ENCODE measurements at regions not wholly inside any gene's neighbourhood (a gene's known extent, or its start where the extent isn't known, plus 50 kb on each side); places are given as distances from the start of the nearest gene placed in this dataset.
"Not testable (repeated sequence)": the region's sequence is repeated elsewhere in the genome, so short reads cannot be mapped to it uniquely, and the experiment has no call there.

GRCh38 chr2:82992968-82993367, 1466.1 kb downstream of the SUCLG1 start:
- no peak for DNase-seq
- no peak for TF ChIP-seq GATA1 (IDR thresholded peaks at IDR 0.05; ENCODE audit: low read depth, low read length)
- TF ChIP-seq POLR2A (IDR thresholded peaks at IDR 0.05; ENCODE audit: low read length): no peak

DNA sequence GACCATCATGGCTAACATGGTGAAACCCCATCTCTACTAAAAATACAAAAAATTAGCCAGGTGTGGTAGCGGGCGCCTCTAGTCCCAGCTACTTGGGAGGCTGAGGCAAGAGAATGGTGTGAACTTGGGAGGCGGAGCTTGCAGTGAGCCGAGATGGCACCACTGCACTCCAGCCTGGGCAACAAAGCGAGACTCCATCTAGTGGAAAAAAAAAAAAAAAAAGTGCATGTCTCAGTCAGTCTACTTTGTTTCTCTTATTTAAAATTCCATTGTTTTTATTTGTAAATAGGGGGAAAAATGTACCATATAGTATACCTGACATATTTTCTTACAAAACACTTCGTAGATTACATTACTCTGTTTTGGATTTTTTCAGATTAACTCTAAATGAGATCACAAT, 1471.4 kb downstream of the SUCLG1 start:
- not testable (repeated sequence) for DNase-seq

DNA sequence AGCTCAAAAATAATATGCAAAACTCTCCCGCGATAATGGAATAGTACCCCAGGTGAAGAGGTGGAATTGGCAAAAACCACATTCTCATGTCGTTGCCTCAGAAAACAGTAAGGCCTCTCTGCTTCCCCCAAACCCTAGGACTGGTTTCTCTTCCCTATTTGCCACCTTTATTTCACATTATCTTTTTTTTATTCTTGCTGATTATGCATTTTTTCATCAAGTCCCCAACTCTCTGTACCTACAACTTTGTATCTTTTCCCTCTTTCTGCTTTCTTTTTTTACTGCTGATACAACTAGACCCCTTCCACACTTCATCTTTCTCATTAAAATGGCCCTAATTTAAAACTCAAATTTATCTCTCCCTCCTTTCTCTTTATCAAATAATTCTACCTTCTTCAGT, 1472.2 kb downstream of the SUCLG1 start:
- no peak for TF ChIP-seq POLR2A (IDR thresholded peaks at IDR 0.05; ENCODE audit: low read length)
- no peak for TF ChIP-seq GATA1 (IDR thresholded peaks at IDR 0.05; ENCODE audit: low read depth, low read length)
- DNase-seq: no peak

DNA sequence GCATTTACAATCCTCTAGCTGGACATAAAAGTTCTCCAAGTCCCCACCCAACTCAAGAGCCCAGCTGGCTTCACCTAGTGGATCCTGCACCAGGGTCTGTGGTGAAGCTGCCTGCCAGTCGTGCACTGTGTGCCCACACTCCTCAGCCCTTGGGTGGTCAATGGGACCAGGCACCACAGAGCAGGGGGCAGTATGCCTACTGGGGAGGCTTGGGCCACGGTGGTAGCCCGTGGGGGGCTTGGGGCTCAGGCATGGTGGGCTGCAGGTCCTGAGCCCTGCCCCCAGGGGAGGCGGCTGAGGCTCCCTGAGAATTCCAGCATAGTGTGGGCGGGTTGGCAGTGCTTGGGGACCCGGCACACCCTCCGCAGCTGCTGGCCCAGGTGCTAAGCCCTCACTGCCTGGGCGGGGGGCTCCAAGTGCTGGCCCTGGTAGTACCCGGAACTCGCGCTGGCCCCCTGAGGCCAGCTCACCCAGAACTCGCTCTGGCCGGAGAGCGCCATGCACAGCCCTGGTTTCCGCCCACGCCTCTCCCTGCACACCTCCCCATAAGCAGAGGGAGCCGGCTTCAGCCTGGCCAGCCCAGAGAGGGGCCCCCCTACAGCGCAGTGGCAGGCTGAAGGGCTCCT, 1473.4 kb downstream of the SUCLG1 start:
- no peak for TF ChIP-seq GATA1 (IDR thresholded peaks at IDR 0.05; ENCODE audit: low read depth, low read length)
- TF ChIP-seq POLR2A (IDR thresholded peaks at IDR 0.05; ENCODE audit: low read length): no peak
- DNase-seq: no peak

DNA sequence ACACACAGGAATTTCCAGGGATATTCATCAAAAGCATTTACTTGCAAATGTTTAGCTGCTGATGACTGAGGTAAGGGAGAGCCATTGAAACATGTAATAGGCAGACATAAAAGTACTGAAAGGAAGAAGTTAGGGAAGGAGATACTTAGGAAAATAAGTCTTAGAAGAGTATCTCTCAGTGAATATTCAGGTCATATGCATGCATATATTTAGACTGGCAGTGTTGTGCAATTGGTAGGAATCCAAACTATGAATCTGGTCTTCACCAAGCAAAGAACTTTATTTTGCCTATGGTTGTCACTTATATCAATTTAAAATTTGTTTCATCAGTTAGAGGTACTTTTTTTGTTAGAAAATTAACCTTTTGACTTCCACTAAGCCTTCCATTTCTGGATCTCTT, 1490.7 kb downstream of the SUCLG1 start:
- DNase-seq: no peak
- no peak for TF ChIP-seq POLR2A (IDR thresholded peaks at IDR 0.05; ENCODE audit: low read length)
- TF ChIP-seq GATA1 (IDR thresholded peaks at IDR 0.05; ENCODE audit: low read depth, low read length): no peak

DNA sequence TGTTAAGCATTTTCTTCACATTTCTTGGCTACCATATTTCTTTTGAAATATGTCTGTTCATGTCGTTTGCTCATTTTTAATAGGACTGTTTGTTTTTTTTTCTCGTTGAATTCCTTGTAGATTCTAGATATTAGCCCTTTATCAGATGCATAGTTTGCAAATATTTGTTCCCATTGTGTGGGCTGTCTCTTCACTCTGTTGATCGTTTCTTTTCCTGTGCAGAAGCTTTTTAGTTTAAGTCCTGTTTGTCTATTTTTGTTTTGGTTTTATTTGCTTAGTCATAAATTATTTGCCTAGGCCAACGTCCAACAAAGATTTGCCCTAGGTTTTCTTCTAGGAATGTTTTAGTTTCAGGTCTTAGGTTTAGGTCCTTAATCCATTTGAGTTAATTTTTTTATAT, 1494.7 kb downstream of the SUCLG1 start:
- DNase-seq: no peak
- TF ChIP-seq GATA1 (IDR thresholded peaks at IDR 0.05; ENCODE audit: low read depth, low read length): no peak
- no peak for TF ChIP-seq POLR2A (IDR thresholded peaks at IDR 0.05; ENCODE audit: low read length)

DNA sequence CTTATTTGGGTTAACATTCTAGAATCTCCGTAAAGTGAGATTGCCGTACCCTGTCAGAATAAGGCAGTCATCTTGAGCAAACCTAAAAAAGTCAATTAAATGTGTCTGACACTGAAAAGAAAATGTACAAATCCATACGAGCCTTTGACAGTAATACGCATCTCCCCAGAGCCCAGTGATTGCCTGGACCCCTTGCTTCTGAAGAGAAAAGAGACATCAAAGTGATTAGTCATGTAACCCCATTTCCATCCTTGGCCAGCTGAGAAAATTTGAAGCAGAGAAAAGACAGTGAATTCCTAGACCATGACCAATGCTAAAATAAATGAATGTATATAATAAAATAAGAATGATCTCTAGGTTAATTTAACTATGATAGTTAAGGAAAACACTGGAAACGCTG, 1499.4 kb downstream of the SUCLG1 start:
- no peak for DNase-seq
- no peak for TF ChIP-seq GATA1 (IDR thresholded peaks at IDR 0.05; ENCODE audit: low read depth, low read length)
- no peak for TF ChIP-seq POLR2A (IDR thresholded peaks at IDR 0.05; ENCODE audit: low read length)

DNA sequence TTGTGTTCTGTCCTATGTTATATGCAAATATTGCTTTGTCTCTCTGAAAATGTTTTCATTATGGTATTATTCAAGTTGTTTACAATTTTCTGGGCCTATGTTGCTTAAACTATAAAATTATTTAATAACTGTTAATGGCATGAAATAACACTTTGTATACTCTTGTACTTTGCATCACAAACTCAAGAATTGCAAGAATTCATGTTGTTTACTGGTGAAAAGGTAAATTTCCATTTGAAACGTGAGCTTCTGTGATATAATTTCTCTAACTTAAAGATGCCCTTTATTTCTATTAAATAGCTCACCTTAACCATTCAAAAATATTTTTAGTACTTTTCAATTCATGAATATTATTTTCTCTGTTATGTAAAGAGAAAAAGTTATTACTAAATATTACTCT, 1504.2 kb downstream of the SUCLG1 start:
- DNase-seq: no peak
- TF ChIP-seq GATA1 (IDR thresholded peaks at IDR 0.05; ENCODE audit: low read depth, low read length) (no peak), POLR2A (IDR thresholded peaks at IDR 0.05; ENCODE audit: low read length) (no peak)

DNA sequence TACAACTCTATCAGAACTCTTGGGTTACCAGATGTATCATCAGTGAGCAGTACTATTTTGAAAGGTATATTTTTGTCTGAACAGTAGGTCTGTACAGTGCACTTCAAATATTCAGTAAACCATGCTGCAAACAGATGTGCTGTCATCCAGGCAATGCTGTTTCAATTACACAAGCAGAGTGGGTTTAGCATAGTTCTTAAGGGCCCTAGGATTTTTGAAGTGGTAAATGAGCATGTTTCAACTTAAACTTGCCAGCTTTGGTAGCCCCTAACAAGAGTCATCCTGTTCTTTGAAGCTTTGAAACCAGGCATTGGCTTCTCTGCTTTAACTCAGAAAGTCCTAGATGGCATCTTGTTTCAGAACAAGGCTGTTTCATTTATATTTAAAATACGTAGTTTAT, 1519.9 kb downstream of the SUCLG1 start:
- no peak for TF ChIP-seq GATA1 (IDR thresholded peaks at IDR 0.05; ENCODE audit: low read depth, low read length)
- no peak for TF ChIP-seq POLR2A (IDR thresholded peaks at IDR 0.05; ENCODE audit: low read length)
- DNase-seq: no peak

- not testable (repeated sequence) for DNase-seq
These were observed 1520.7 kb downstream of the SUCLG1 start for GRCh38 chr2:82938321-82938845.

DNA sequence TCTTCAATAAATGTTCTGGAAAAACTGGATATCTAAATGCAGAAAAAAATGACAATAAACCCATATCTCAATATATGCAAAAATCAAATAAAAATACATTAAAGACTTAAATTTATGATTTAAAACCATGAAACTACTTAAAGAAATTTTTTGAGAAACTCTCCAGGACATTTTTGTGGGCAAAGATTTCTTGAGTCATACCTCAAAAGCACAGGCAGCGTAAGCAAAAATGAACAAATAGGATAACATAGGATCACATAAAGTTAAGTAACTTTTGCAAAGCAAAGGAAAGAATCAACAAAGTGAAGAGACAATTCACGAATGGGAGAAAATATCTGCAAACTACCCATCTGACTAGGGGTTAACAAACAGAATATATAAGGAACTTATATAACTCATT, 1545.5 kb downstream of the SUCLG1 start:
- DNase-seq: no peak
- TF ChIP-seq GATA1 (IDR thresholded peaks at IDR 0.05; ENCODE audit: low read depth, low read length): no peak
- no peak for TF ChIP-seq POLR2A (IDR thresholded peaks at IDR 0.05; ENCODE audit: low read length)

- TF ChIP-seq POLR2A (IDR thresholded peaks at IDR 0.05; ENCODE audit: low read length): no peak
- TF ChIP-seq GATA1 (IDR thresholded peaks at IDR 0.05; ENCODE audit: low read depth, low read length): no peak
- DNase-seq: no peak
These were observed 1563.0 kb downstream of the SUCLG1 start for GRCh38 chr2:82896117-82896516.

DNA sequence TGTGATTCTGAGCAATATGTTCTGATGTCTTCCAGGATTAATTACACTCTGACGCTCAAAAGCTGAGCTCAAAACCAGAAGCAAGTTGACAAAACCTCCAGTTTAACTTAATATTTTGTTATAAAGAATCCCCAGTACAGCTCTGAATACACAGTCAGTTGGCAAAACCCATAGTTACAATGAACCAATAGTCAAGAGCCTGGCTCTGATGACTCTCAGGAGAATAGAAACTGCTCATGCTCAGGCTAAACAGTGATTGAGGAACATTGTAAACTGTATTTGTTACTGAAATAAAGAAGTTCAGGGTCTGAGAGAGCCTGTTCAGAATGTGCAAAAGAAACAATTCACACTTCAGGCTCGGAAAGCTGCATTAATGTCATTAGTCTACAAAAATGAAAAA, 1565.9 kb downstream of the SUCLG1 start:
- no peak for DNase-seq
- TF ChIP-seq POLR2A (IDR thresholded peaks at IDR 0.05; ENCODE audit: low read length) (no peak), GATA1 (IDR thresholded peaks at IDR 0.05; ENCODE audit: low read depth, low read length) (no peak)

GRCh38 chr2:82879803-82880202, 1579.3 kb downstream of the SUCLG1 start:
- no peak for DNase-seq
- TF ChIP-seq GATA1 (IDR thresholded peaks at IDR 0.05; ENCODE audit: low read depth, low read length): no peak
- no peak for TF ChIP-seq POLR2A (IDR thresholded peaks at IDR 0.05; ENCODE audit: low read length)

GRCh38 chr2:82875858-82876257, 1583.2 kb downstream of the SUCLG1 start:
- peak; percentile 83 to 89 for DNase-seq
- TF ChIP-seq GATA1 (IDR thresholded peaks at IDR 0.05; ENCODE audit: low read depth, low read length) (no peak), POLR2A (IDR thresholded peaks at IDR 0.05; ENCODE audit: low read length) (no peak)

GRCh38 chr2:82857967-82858366, 1601.1 kb downstream of the SUCLG1 start:
- DNase-seq: no peak
- no peak for TF ChIP-seq POLR2A (IDR thresholded peaks at IDR 0.05; ENCODE audit: low read length)
